Mesenteric fat pad (tissue), 1 donor: ENCODE measurements at regions not wholly inside any gene's neighbourhood (a gene's known extent, or its start where the extent isn't known, plus 50 kb on each side); places are given as distances from the start of the nearest gene placed in this dataset.
"Not testable (repeated sequence)": the region's sequence is repeated elsewhere in the genome, so short reads cannot be mapped to it uniquely, and the experiment has no call there.

Experiments used
- DNase-seq: peaks from one replicate; pipeline ENCODE4 v3.0.0-alpha.2; 2020; ENCODE audit warnings: low spot score
- donor health status: DM: yes; HTN: yes; CAD: no.

DNA sequence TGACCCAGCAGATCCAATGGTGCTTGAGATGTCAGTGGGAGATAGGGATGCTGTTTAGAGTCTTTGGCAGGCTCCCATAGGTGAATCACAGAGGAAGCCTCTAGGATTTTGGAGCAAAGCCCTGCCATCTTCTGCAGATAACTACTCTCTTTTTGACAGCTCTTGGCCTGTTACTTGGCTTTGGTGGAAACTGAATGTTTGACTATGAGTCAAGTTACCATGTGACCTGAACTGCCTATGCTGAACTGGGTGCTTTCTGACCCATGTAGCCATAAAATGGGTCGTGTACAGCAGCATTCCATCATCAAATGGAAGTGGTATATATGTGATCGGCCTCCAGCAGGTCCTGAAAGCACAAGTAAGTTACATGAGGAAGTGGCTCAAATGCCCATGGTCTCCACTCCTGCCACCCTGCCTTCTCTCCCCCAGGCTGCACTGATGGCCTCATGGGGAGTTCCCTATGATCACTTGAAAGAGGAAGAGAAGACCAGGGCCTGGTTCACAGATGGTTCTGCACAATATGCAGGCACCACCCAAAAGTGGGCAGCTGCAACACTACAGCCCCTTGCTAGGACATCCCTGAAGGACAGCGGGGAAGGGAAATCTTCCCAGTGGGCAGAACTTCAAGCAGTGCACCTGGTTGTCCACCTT lies 105.6 kb upstream of the ZC3H12A start:
- DNase-seq, result not testable (repeated sequence)

DNA sequence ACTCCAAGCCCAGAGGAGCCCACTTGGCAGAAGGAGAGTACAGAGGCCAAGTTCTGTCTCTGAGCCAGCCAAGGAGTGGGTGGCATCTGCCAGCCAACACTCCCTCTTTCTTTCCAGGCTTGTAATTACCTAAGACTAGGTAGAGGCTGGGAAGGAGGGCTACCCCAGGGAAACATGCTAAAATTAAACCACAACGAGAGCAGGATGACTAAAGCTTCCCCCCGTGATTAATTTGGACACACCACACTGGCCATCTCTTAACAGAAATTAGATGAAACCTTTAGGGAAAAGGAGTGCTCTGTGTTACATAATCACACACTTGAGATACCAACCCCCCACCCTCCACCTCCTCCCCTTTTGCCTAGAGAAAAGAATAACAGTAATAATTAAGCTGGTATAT lies 102.1 kb upstream of the ZC3H12A start:
- DNase-seq, result no peak

DNA sequence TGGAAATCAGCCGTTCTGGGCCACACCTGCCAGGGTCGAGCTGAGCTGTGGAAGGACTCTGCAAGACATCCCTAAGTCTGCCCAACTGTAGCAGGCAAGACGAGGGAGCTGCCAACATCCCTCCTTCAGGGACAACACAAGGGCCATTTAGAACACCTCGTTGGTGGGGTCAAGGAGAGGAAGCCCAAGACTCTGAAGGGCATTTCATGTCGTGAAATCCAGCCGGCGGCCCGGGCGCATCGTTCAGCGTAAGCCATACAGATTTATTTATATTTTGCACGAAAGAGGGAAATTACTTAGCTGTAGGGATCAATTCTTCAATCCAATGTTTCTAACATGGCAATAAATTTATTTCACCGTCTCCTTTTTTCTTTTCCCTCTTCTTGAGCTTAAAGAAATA lies 101.7 kb upstream of the ZC3H12A start:
- DNase-seq, result no peak

DNA sequence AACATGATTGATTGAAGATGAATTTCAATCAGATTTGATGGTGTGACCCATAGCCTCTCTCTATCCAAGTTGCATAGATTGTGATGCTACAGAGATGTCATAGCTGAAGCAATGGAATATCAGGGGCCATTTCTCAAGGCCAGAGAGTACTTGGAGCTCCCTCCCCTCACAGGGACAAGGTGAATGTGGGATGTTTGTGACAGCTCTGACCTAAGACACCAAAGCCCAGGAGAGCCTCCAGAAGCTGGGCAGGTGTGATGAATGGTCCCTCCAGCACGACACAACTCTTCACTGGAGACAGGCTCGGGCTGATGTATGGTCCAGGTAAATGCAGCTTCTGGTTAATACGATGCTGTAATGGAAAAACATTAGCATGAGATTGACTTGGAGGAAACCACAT lies 101.0 kb upstream of the ZC3H12A start:
- DNase-seq, result no peak

DNA sequence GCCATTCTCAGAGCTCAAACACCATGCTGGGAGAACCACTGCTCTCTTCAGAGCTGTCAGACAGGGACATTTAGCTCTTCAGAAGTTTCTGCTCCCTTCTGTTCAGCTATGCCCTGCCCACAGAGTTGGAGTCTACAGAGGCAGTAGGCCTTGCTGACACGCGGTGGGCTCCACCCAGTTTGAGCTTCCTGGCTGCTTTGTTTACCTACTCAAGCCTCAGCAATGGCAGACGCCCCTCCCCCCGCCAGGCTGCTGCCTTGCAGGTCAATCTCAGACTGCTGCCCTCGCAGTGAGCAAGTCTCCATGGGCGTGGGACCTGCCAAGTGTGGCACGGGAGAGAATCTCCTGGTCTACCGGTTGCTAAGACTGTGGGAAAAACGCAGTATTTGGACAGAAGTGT lies 93.8 kb upstream of the ZC3H12A start:
- not testable (repeated sequence) for DNase-seq

DNA sequence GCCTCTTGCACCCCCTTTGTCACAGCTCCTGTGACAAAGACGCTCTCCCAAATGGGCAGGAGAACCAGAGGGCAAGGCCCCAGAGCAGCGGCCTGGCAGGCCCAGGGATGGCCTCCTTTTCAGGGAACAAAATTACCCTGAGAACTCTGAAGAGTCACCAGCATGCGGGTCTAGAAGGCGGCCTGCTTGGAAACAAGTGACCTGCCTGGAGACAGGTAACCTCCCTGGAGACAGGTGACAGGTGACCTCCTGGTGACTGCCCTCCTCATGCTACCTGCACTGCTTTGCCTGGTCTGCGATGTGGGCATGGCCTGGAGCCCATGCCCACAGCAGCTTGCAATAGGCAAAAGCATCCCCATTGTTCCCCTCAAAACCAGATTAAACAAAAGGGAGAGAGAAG lies 86.5 kb upstream of the ZC3H12A start:
- DNase-seq, result no peak

DNA sequence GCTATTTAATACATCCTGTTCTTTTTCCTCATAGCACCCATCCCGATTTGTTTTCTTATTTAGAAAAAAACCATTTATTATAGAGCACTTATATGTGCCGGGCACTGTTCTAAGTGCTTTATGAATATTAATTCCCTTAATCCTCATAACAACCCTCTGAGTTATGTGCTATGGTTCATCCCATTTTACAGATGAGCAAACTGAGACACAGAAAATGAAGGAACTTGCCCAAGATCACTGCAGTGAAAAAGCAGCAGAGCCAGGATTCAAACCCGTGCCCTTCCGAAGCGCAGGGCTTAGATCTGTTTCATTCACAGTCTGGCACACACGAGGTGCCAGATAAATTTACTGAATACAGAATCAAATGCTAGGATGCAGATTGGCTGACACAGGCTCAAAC lies 85.1 kb upstream of the ZC3H12A start:
- DNase-seq, result no peak

DNA sequence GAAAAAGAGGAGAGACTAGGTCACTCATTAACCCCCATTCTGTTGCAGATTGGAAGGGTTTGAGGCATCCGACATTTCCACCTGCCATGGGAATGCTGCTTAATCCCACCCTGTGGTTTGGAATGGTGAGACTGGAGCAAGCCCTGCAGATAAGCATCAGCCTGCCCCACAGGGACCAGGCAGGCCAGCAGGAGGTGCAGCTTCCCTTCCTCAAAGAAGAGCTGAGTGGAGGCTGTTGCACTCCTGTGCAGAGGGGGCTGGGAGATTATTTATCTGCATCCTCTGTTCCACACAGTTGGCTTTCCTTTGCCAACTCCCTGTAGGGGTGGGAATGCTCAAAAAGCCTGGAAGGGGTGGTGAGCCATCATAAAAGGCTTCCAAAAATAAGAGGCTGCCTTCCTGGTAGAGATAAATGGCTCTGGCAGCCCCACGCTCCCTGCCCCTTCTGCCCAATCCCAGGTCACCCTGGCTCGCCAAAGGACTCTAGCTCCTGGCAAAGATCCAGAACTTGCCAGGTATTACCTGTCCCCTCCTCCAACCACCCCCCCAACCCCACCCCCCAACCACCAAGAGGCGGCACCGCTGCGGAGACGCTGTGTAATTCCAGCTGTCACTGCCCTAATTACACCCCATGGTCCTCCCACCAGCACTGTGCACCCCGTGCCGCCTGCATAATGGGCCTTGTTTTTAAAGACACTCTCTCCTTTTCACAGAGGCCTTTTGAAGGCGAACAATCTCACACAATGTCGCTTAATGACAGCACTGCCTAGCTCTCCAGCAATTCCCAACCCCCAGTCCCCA lies 83.0 kb upstream of the ZC3H12A start:
- no peak for DNase-seq

DNA sequence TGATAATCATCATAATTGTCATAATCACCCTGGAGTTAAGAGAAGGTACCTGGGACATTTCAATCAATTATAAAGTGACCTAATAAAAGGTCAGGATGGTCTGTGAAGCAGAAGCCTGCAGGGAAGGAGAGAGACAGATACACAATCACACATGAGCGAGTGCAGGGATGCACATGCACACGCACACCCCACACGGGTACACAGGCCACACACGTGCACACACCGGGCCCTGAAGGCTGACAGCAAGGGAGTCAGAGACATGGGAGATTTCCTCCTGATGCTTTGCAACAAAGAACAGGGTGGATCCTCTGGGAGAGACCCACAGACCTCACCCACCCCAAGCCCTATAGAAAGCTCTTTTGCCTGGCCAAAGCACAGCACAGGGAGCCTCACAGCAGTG lies 82.3 kb upstream of the ZC3H12A start:
- DNase-seq, result no peak

DNA sequence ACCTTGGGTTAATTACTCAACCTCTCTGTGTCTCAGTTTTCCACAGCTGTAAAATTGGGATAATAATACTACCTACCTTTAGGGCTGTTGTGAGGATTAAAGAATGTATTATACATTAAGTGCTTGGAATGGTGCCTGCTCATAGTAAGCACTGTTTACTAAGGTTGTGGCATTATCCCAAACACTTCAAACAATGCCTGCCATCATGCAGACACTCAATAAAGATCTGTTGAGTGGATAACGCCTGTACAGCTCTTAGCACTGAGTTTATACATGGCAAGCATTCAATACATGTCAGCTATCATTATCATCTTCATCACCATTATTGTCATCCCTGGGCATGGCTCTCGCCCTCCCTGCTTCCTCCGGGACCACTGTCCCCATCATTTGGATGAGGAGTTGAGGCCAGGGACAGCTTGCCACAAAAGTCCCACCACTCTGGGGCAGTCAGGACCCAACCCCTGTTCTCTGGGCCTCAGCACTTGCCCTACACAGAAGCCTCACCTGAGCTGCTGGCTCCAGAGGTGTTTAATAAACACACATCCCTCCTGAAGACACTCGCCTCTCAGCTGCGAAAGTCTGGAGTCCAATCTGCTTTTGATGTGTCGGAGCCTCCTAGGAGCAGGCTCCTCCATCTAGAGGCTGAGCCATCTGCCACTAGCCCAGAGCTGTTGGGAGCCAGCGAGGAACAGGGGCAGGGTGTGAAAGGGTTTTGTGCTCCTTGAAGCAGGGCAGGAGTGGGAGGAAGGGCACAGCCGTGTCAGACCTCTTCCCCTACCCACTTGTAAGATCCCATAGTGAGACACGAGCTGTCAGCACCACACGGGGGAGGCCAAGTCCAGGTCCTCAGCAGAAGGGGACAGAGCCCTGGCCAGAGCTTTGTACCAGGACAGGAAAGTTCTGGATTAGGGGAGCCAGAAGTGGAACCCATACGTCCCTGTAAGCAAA lies 80.9 kb upstream of the ZC3H12A start:
- DNase-seq, result no peak

DNA sequence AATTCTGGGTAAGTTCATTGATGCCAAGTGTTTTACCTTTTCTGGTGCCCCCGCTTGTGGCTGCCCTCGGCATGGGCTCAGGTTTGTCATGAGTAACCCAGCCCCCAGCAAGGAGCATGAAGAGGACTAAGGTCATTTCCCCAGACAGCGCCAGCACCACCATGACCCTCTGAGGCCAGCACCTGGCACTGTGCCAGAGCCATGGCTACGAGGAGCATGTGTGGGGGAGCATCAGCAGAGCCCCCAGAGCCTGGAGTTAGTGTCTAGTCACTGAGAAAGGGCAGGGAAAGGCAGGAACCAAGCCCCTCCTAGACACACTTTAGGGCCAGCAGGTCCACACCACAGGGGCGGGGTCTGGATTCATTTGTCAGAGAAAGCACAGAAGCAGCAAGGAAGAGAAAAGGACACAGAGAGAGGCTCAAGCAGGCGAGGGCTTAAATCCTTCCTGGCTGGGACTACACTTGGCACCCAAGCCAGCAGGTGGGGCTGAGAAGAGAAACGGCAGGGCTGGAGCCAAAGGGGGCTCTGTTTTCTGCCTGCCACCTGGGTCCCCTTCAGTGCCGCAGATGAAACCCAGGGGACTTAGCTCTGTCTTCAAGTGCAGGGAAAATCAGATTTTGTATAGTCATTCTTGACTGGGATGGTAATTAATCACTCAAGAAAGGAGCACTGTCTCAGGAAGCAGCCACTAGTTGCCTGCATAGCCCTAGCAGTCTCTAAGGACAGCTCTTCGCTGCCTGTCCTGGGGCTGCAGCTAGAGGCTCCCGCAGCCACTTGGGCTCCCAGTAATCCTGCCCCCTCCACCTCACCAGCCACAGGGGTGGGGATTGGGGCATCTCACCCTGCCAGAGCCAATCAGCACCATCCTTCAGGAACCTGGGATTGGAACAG lies 79.6 kb upstream of the ZC3H12A start:
- DNase-seq, result no peak

DNA sequence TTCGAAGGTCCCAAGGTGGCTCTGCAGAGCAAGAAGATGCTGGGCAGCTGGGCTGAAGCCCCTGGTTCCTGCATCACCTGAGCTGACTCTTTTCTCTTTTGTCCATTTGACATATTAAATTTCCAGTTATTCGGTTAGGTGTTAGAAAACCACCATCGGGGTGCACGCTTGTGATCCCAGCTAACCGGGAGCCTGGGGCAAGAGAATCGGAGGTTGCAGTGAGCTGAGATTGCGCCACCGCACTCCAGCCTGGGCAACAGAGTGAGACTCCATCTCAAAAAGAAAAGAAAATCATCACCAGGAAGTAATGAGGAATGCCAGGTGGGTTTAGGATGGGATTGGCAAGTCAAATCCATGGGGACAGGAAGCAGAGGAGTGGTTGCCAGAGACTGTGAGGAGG lies 76.3 kb upstream of the ZC3H12A start:
- no peak for DNase-seq

DNA sequence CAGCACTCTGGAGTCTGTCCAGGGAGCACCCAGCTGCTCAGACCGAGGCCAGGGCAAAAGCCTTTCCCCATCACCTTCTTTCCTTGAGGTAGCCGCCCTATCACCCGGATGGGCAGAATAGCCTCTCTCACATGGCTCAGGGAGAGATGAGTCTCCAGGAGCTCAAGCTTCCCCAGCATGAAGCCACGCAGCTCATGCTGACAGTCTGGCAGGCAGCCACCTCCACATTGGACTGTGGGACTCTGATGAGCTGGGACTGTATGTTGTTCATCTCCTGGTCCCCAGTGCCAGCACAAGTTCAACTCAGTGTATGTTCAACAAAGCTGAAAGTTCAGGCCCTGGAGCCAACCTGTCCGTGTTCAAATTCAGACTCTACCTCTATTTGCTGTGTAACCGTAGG lies 75.2 kb upstream of the ZC3H12A start:
- DNase-seq, result no peak

DNA sequence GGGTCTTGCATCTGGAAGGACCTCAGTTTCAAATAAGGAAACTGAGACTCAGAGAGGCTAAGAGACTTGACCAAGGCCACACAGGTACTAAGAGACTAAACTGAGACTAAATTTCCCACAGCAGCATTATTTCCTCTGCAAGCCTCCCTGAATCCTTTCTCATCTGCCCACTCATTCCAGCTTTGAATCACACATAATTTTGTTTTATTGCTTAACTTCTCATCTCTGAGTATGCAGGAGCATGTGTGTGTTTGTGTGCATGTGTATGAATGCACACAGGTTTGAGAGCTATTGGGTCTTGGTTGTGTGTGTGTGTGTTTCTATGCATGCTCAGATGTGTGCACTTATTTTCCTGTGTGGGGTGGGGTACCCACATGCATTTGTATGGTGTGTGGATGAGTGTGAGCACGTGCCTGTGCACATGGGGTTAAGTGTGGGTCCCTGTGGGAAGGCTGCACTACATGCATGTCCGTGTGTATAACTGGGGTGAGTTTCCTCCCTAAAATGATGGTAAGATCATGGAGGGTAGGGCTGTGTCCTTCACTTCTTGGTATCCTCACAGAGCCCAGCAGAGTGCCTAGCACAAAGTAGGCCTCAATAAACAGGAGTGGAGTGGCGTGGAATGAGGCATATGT lies 74.4 kb upstream of the ZC3H12A start:
- DNase-seq, result no peak

DNA sequence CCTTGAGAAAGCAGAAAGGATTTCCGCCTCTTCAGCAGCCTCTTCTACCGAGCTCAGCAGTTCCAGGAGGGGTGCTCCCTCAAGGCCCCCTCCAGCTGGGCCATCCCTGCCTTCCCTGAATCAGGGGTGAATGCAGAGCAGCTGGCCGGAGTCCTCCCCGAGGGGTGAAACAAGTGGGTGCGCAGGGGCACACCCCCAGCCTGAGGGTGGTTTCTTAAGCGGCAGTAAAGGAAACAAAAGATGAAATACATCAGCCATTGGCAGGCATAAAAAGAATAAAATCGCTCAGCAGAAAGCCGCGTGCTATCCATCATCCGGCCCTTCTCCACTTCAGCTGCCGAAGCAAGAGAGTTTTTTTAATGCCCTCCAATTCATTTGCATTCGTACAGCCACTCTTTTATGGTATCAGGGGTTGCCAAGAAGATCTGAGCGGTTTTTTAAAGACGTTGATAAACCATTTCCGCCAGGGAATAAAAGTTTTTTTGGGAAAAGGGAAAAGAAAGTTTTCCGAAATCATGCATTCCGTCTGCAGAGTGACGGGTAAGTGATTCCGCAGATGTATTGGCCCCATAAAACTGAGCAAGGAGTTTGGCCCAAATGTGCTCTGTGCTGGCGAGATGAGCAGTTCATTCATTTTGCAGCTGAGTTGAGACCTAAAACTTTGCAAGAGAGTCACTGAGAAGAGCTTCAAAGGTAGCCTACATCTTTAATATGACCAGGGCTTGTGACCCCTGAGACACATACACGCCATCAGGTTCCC lies 73.7 kb upstream of the ZC3H12A start:
- DNase-seq, result no peak

DNA sequence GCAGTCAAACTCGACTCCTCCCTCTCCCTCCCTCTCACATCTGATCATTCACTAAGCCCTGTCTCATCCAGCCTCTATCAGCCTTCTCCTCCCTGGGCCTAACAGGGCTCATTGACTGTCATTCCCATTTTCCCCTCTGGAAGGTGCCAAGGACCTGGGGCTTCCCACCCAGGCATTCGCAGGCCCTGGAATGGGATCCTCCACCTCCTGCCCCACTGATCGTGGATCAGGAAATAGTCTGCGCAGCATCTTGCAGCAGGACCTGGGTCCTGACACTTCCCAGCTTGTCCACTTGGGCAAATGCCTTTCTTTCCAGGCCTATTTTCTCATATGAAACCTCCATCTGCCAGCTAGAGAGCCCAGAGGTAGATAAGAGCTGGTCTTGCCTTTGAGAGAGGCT lies 71.2 kb upstream of the ZC3H12A start:
- no peak for DNase-seq

DNA sequence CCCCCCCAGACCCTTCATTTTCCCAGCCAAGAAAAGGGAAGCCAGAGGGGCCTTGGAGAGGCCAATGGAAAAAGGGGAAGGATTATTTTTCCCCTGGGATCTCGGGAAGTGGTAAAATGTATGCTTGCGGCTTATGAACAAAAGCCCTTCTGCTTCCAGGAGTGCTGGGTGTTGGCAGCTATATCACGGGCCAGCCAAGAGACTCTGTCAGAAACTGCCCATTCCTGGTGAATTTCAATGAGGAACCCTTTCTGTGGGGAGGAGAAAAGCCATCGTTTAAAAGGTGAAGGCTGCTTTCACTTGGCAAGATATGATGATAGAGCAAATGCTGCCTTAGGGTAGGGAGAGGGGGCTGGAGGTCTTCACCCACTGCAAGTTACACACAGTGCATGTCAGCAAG lies 69.7 kb upstream of the ZC3H12A start:
- no peak for DNase-seq

DNA sequence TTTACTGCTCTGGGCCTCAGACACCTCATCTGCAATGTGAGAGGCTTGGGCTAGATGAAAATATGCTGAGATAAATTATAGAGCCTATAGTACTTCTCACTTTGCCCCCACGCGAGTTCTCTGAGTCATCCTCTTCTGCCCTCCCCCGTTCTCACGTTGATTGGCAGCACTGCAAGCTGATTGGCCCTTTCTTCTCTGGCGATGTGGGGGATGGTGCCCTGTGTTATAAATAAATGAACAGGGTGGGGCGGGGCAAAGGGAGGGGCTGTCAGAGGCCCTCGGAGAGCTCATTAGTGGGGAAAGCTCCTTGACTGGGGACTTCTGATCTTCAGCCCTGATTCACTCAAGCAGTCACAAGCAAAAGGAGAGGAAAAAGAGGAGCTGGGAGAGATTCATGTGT lies 64.3 kb upstream of the ZC3H12A start:
- no peak for DNase-seq

DNA sequence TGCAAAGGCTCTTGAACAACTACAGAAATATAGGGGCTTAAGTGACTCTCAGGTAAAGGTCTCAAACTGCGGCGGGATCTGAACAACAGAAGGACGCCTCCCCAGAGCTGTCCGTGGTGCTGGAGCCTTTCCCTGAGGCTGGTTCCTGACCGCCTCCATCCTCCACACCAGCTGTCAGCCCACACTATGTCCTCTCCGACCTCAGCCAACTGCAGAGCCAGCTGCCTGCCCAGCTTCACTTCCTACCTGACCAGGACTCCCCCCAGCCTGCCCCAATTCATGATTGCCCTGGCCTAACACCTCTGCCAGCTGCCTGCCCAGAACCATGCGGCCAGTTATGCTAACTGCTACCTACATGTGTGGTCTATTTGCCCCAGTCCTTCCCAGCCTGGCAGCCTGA lies 63.6 kb upstream of the ZC3H12A start:
- DNase-seq, result no peak
